OCI-LY1 (cell line): ENCODE measurements at regions not wholly inside any gene's neighbourhood (a gene's known extent, or its start where the extent isn't known, plus 50 kb on each side); places are given as distances from the start of the nearest gene placed in this dataset.

ENCODE experiments used
- H2AFZ ChIP-seq: fragments of 200-600 bp; sonication (generic), shearing (Covaris generic); 2 replicates; pipeline ENCODE4 v1.6.0; 2014; ENCODE audit warnings: antibody characterized with exemption, mild to moderate bottlenecking, low read length
- H3F3A ChIP-seq: fragments of 200-600 bp; sonication (generic), shearing (Covaris generic); 2 replicates; pipeline ENCODE4 v1.6.0; 2014; ENCODE audit warnings: mild to moderate bottlenecking, antibody characterized with exemption, low read length, moderate library complexity; ENCODE audit not compliant: insufficient read depth
- H3K27ac ChIP-seq: fragments of 200-600 bp; sonication (generic); 2 replicates; pipeline ENCODE4 v1.5.1; 2014; ENCODE audit warnings: low read length, mixed run types, mild to moderate bottlenecking, low read depth; ENCODE audit not compliant: poor library complexity, severe bottlenecking
- H3K27me3 ChIP-seq: fragments of 200-600 bp; sonication (generic); 2 replicates; pipeline ENCODE4 v1.6.0; 2014; ENCODE audit warnings: antibody characterized with exemption, mild to moderate bottlenecking, low read length, moderate library complexity; ENCODE audit not compliant: insufficient read depth
- H3K36me3 ChIP-seq: fragments of 200-600 bp; sonication (generic); 2 replicates; pipeline ENCODE4 v1.6.1; 2014; ENCODE audit warnings: mild to moderate bottlenecking, antibody characterized with exemption, low read length, moderate library complexity, mixed read lengths; ENCODE audit not compliant: insufficient read depth
- H3K4me1 ChIP-seq: fragments of 200-600 bp; sonication (generic); 2 replicates; pipeline ENCODE4 v1.5.1; 2014; ENCODE audit warnings: mild to moderate bottlenecking, low read length, moderate library complexity; ENCODE audit not compliant: insufficient read depth, severe bottlenecking
- H3K4me2 ChIP-seq: fragments of 200-600 bp; sonication (generic), shearing (Covaris generic); 2 replicates; pipeline ENCODE4 v1.6.1; 2014; ENCODE audit warnings: low read length
- H3K4me3 ChIP-seq: fragments of 200-600 bp; sonication (generic); 2 replicates; pipeline ENCODE4 v1.5.1; 2014; ENCODE audit warnings: low read length, low read depth, mild to moderate bottlenecking, mixed read lengths; ENCODE audit not compliant: poor library complexity, severe bottlenecking
- H3K79me2 ChIP-seq: fragments of 200-600 bp; shearing (Covaris generic); 2 replicates; pipeline ENCODE4 v1.6.1; 2016; ENCODE audit warnings: mixed run types, low read length, mixed read lengths; ENCODE audit not compliant: insufficient read depth
- H3K9ac ChIP-seq: fragments of 200-600 bp; sonication (generic), shearing (Covaris generic); 2 replicates; pipeline ENCODE4 v1.6.1; 2014; ENCODE audit warnings: mild to moderate bottlenecking, low read length, mixed read lengths
- H3K9me2 ChIP-seq: fragments of 200-600 bp; sonication (generic), shearing (Covaris generic); 2 replicates; pipeline ENCODE4 v1.6.1; 2014; ENCODE audit warnings: low read depth, mild to moderate bottlenecking, low read length, mixed read lengths
- H3K9me3 ChIP-seq: fragments of 200-600 bp; shearing (Covaris generic); 2 replicates; pipeline ENCODE4 v1.6.1; 2014; ENCODE audit warnings: low read length, mixed read lengths
- H4K20me1 ChIP-seq: fragments of 200-600 bp; sonication (generic), shearing (Covaris generic); 2 replicates; pipeline ENCODE4 v1.6.0; 2016; ENCODE audit warnings: mild to moderate bottlenecking, low read length; ENCODE audit not compliant: insufficient read depth
- EZH2 ChIP-seq: fragments of 200-600 bp; sonication (generic), shearing (Covaris generic); IDR thresholded peaks from 2 replicates; pipeline ENCODE4 v1.8.0; 2017; ENCODE audit warnings: borderline replicate concordance, mixed run types, mild to moderate bottlenecking, antibody characterized with exemption, low read length, moderate library complexity, mixed read lengths
- TF ChIP-seq, protein P1 (sequence below): fragments of 200-600 bp; sonication (generic), shearing (Covaris generic); IDR thresholded peaks from 2 replicates; pipeline ENCODE4 v1.5.1; 2017; ENCODE audit warnings: mild to moderate bottlenecking, antibody characterized with exemption, low read length, moderate library complexity, mixed read lengths

DNA sequence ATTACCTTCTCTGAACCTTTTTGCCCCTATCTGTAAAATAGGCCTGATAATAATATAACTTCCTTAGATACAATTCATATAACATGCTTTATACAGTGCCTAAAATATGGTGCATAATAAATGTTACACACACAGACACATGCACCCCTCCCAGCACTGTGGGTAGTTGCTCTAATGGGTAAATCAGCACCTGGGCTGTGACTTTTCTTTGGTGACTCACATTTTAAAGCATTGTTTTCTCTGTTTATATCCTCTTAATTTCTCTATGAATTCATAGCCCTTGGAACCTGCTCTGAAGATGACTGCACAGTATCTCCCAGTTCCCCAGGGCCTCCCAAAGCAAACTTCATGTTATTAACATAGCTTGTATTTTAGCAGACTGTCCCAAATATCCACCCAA is 248.2 kb upstream of the TNP1 start:
- no peaks in the 10 kb centered on the region for H3K9me2 ChIP-seq
- H3K36me3 ChIP-seq, result no peaks in the 10 kb centered on the region
- H3K27ac ChIP-seq, result no peak overlapping the region
- no peaks in the 10 kb centered on the region for H4K20me1 ChIP-seq
- no peaks in the 10 kb centered on the region for H3K4me1 ChIP-seq
- TF ChIP-seq, protein P1, sequence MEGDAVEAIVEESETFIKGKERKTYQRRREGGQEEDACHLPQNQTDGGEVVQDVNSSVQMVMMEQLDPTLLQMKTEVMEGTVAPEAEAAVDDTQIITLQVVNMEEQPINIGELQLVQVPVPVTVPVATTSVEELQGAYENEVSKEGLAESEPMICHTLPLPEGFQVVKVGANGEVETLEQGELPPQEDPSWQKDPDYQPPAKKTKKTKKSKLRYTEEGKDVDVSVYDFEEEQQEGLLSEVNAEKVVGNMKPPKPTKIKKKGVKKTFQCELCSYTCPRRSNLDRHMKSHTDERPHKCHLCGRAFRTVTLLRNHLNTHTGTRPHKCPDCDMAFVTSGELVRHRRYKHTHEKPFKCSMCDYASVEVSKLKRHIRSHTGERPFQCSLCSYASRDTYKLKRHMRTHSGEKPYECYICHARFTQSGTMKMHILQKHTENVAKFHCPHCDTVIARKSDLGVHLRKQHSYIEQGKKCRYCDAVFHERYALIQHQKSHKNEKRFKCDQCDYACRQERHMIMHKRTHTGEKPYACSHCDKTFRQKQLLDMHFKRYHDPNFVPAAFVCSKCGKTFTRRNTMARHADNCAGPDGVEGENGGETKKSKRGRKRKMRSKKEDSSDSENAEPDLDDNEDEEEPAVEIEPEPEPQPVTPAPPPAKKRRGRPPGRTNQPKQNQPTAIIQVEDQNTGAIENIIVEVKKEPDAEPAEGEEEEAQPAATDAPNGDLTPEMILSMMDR, result no peak
- no peak for TF ChIP-seq EZH2
- no peak overlapping the region for H3K4me3 ChIP-seq
- H3F3A ChIP-seq, result no peaks in the 10 kb centered on the region
- H2AFZ ChIP-seq, result no peak overlapping the region
- H3K9me3 ChIP-seq, result no peaks in the 10 kb centered on the region
- no peaks in the 10 kb centered on the region for H3K79me2 ChIP-seq
- no peaks in the 10 kb centered on the region for H3K27me3 ChIP-seq
- H3K9ac ChIP-seq, result no peak overlapping the region
- no peak overlapping the region for H3K4me2 ChIP-seq

DNA sequence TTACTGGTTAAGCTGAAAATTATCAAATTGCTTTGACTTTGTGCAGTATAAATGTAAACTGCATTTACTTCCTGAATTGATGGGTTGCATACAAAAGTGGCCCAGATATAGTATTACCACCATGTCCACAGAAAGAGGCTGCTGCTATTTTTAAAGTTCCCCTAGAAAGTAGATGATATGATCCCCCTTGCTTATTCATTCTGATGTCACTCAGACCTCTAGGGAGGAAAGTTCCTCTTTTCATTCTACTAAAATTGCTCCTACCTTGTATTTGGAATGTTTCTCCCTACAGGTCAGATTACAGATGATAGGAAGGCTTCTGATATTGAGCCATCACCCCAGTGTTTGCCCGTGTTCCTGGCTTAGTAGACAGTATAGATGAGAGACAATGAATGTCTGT is 247.6 kb upstream of the TNP1 start:
- H3K27ac ChIP-seq, result no peak overlapping the region
- no peak overlapping the region for H3K4me2 ChIP-seq
- no peak overlapping the region for H3K4me3 ChIP-seq
- no peaks in the 10 kb centered on the region for H3K4me1 ChIP-seq
- H3K79me2 ChIP-seq, result no peaks in the 10 kb centered on the region
- H3F3A ChIP-seq, result no peaks in the 10 kb centered on the region
- no peak overlapping the region for H2AFZ ChIP-seq
- H3K36me3 ChIP-seq, result no peaks in the 10 kb centered on the region
- no peak for TF ChIP-seq EZH2
- TF ChIP-seq, protein P1, result no peak
- H3K9ac ChIP-seq, result no peak overlapping the region
- H3K9me3 ChIP-seq, result no peaks in the 10 kb centered on the region
- H3K9me2 ChIP-seq, result no peaks in the 10 kb centered on the region
- H4K20me1 ChIP-seq, result no peaks in the 10 kb centered on the region
- no peaks in the 10 kb centered on the region for H3K27me3 ChIP-seq

DNA sequence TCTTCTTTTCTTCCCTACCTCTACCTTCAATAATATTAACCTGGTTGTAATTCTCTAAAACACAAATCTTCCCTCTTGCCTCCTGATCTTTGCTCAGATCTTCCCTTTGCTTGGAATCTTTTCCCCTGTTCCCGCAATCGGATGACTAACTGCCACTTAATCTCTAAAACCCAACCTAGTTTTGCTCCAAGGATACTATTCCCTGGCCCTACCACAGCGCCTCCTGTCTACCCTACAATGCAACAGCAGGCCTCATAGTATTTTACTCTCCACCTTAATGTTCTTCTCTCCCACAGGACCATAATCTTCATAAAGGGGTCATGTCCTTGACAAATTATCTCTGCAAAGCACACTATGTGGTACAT is 246.8 kb upstream of the TNP1 start:
- Histone ChIP-seq H4K20me1 (no peaks in the 10 kb centered on the region), H3K36me3 (no peaks in the 10 kb centered on the region), H2AFZ (no peak overlapping the region), H3K79me2 (no peaks in the 10 kb centered on the region), H3K9me3 (no peaks in the 10 kb centered on the region), H3K9ac (no peak overlapping the region), H3K27ac (no peak overlapping the region), H3K9me2 (no peaks in the 10 kb centered on the region), H3K4me1 (no peaks in the 10 kb centered on the region), H3K4me3 (no peak overlapping the region), H3F3A (no peaks in the 10 kb centered on the region), H3K27me3 (no peaks in the 10 kb centered on the region), H3K4me2 (no peak overlapping the region)
- TF ChIP-seq, protein P1, result peak; percentile 56
- no peak for TF ChIP-seq EZH2
